ENCODE measurements at regions not wholly inside any gene's neighbourhood (a gene's known extent, or its start where the extent isn't known, plus 50 kb on each side); places are given as distances from the start of the nearest gene placed in this dataset.

DNA sequence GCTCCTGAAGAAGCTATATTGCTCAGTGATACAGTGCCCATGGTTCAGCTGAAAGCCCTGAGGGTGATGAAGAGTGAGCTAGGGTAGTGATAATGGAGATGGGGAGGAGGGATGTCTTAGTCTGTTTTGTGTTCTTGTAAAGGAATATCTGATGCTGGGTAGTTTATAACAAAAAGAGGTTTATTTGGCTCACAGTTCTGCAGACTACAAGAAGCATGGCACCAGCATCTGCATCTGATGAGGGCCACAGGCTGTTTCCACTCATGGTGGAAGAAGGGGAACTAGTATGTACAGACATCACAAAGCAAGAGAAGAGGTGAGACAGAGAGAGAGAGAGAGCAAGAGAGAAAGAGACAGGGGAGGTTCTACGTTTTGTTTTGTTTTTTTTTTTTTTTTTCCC is 417.3 kb upstream of the TRIB2 start:
- Histone ChIP-seq H3K4me2 (no peak overlapping the region), H3K4me3 (no peak overlapping the region), H3K4me1 (no peaks in the 10 kb centered on the region), H3K27ac (no peak overlapping the region), H3K9me3 (no peaks in the 10 kb centered on the region; the same call in 2 of the 3 replicates)
- no peak for TF ChIP-seq EHMT2 (IDR thresholded peaks at IDR 0.05; ENCODE audit: low read depth)
- TF ChIP-seq CTCF (IDR thresholded peaks at IDR 0.05), result no peak
- no peak for TF ChIP-seq CBX2 (IDR thresholded peaks at IDR 0.05; ENCODE audit: borderline replicate concordance, low read depth)
- TF ChIP-seq HEYL (CRISPR knock-in tag; IDR thresholded peaks at IDR 0.05), result no peak
- TF ChIP-seq POLR2AphosphoS2 (conservative IDR thresholded peaks at IDR 0.05; ENCODE audit: low read length), result no peak
- TF ChIP-seq HOXA7 (CRISPR knock-in tag; IDR thresholded peaks at IDR 0.05), result no peak
- TF ChIP-seq CHD2 (IDR thresholded peaks at IDR 0.05; ENCODE audit: low read length, partially characterized antibody), result no peak
- no peak for TF ChIP-seq JUNB (IDR thresholded peaks at IDR 0.05)
- ATAC-seq (no peak), DNase-seq (ENCODE audit: low read depth in 1 of 2, low spot score in 1 of 2) (no peak), FAIRE-seq (no peak)
- CTCF ChIA-PET, result no interaction called here
- 5% methylated on average over 1 of the region's 1 CpG for WGBS (ENCODE audit: missing lambda C conversion rate)
- POLR2A ChIA-PET, result no interaction called here

- H3K4me2 ChIP-seq, result no peak overlapping the region
- ATAC-seq, result no peak
Measured at GRCh38 chr2:12300019-12300602, 416.6 kb upstream of the TRIB2 start.

GRCh38 chr2:12300927-12301326 is 415.8 kb upstream of the TRIB2 start:
- no peaks in the 10 kb centered on the region; the same call in 2 of the 3 replicates for H3K9me3 ChIP-seq
- no peak for DNase-seq (ENCODE audit: low read depth in 1 of 2, low spot score in 1 of 2)
- no peak for ATAC-seq
- no peak overlapping the region for H3K4me3 ChIP-seq
- ChIA-PET POLR2A (no interaction called here), CTCF (no interaction called here)
- no peak for TF ChIP-seq FOXS1 (CRISPR knock-in tag; IDR thresholded peaks at IDR 0.05)
- FAIRE-seq, result no peak
- WGBS (ENCODE audit: missing lambda C conversion rate), result 14% methylated on average over 5 of the region's 5 CpGs
- H3K27ac ChIP-seq, result no peak overlapping the region
- no peak overlapping the region for H3K4me2 ChIP-seq
- H3K4me1 ChIP-seq, result no peaks in the 10 kb centered on the region

More at GRCh38 chr2:12300019-12300602, 416.6 kb upstream of the TRIB2 start:
- Histone ChIP-seq H3K4me1 (no peaks in the 10 kb centered on the region), H3K4me3 (no peak overlapping the region), H3K27ac (no peak overlapping the region), H3K9me3 (no peaks in the 10 kb centered on the region; the same call in 2 of the 3 replicates)
- ChIA-PET POLR2A (no interaction called here), CTCF (no interaction called here)
- FAIRE-seq (no peak), DNase-seq (ENCODE audit: low read depth in 1 of 2, low spot score in 1 of 2) (no peak)
- no peak for TF ChIP-seq EP300 (IDR thresholded peaks at IDR 0.05)
- no peak for TF ChIP-seq ZSCAN20 (CRISPR knock-in tag; IDR thresholded peaks at IDR 0.05)
- no peak for TF ChIP-seq HOXA7 (CRISPR knock-in tag; IDR thresholded peaks at IDR 0.05)
- TF ChIP-seq ATOH8 (CRISPR knock-in tag; IDR thresholded peaks at IDR 0.05; ENCODE audit: low read depth), result no peak
- TF ChIP-seq, protein P1, sequence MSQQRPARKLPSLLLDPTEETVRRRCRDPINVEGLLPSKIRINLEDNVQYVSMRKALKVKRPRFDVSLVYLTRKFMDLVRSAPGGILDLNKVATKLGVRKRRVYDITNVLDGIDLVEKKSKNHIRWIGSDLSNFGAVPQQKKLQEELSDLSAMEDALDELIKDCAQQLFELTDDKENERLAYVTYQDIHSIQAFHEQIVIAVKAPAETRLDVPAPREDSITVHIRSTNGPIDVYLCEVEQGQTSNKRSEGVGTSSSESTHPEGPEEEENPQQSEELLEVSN (IDR thresholded peaks at IDR 0.05; ENCODE audit: borderline replicate concordance, low read depth), result no peak
- no peak for TF ChIP-seq KDM5A (IDR thresholded peaks at IDR 0.05)
- TF ChIP-seq NFE2L2 (conservative IDR thresholded peaks at IDR 0.05; ENCODE audit: low read length), result no peak
- TF ChIP-seq CBX8 (IDR thresholded peaks at IDR 0.05), result no peak
- WGBS (ENCODE audit: missing lambda C conversion rate), result 9% methylated on average over 4 of the region's 4 CpGs

DNA sequence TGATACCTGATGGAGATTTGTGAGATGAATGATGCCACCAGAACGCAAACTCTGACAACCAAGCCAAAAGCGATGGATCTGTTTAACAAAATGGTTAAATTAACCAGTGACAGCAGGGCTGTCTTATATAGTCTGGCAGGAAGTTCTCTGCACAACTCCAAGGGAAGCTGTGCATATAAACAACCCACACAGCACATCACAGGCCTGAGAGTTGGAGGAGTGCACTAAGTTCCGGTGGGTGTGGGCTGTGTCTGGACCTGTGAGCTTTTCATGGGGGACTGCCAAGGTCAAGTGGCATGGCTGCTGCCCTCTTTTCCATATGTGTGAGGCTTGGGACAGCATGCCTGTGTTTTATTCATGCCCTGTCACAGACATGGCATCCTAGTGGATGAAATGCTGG is 414.6 kb upstream of the TRIB2 start:
- H3K4me3 ChIP-seq, result no peak overlapping the region
- H3K4me2 ChIP-seq, result no peak overlapping the region
- ChIA-PET CTCF (interaction anchor here (0.6 kb wide), 1 partner anchor 24 kb away, joined by 5 read pairs; no protein-coding TSS in a partner anchor), POLR2A (no interaction called here)
- TF ChIP-seq RAD21 (conservative IDR thresholded peaks at IDR 0.05 in 1 of 2, IDR thresholded peaks at IDR 0.05 in 1 of 2) (no peak), NPAS2 (CRISPR knock-in tag; IDR thresholded peaks at IDR 0.05; ENCODE audit: borderline replicate concordance) (no peak)
- H3K27ac ChIP-seq, result no peak overlapping the region
- FAIRE-seq (no peak), DNase-seq (ENCODE audit: low read depth in 1 of 2, low spot score in 1 of 2) (no peak), ATAC-seq (no peak)
- H3K4me1 ChIP-seq, result no peaks in the 10 kb centered on the region
- no peaks in the 10 kb centered on the region; the same call in 2 of the 3 replicates for H3K9me3 ChIP-seq
- WGBS (ENCODE audit: missing lambda C conversion rate), result 49% methylated on average over 3 of the region's 3 CpGs

All from A549 (cell line).